ENCODE measurements at regions not wholly inside any gene's neighbourhood (a gene's known extent, or its start where the extent isn't known, plus 50 kb on each side); places are given as distances from the start of the nearest gene placed in this dataset.

DNA sequence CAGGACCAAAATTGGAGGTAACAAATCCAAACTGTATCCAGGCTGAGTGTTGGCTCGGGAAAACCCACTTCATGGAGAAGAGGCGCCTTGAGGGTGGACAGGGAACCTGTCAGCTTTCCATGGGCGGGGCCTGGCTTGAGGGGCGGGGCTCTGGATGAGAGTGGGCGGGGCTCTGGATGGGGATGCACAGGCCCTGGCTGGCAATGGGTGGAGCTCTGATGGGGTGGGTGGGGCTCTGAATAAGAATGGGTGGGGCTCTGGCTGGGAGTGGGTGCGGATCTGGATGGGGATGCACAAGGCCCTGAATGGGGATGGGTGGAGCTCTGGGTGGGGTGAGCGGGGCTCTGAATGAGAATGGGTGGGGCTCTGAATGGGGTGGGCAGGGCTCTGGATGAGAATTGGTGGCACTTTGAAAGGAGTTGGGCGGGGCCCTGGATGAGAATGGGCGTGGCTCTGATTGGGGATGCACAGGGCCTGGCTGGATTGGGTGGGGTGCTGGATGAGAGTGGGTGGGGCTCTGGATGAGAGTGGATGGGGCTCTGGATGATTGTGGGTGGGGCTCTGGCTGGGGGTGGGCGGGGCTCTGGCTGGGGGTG lies 96.6 kb upstream of the NPTX2 start:
- peaks cover 0 to 36% (median 0%) of the 10 kb centered on the region in 4 donors for H3K9me3 ChIP-seq
- no peak overlapping the region for H3K27ac ChIP-seq
- H3K27me3 ChIP-seq: no peaks in the 10 kb centered on the region
- no peaks in the 10 kb centered on the region for H3K4me1 ChIP-seq
- H3K4me3 ChIP-seq: no peak overlapping the region
- TF ChIP-seq POLR2A (IDR thresholded peaks at IDR 0.05): no peak
- no peak for TF ChIP-seq EP300 (IDR thresholded peaks at IDR 0.05)
- TF ChIP-seq, protein P1, sequence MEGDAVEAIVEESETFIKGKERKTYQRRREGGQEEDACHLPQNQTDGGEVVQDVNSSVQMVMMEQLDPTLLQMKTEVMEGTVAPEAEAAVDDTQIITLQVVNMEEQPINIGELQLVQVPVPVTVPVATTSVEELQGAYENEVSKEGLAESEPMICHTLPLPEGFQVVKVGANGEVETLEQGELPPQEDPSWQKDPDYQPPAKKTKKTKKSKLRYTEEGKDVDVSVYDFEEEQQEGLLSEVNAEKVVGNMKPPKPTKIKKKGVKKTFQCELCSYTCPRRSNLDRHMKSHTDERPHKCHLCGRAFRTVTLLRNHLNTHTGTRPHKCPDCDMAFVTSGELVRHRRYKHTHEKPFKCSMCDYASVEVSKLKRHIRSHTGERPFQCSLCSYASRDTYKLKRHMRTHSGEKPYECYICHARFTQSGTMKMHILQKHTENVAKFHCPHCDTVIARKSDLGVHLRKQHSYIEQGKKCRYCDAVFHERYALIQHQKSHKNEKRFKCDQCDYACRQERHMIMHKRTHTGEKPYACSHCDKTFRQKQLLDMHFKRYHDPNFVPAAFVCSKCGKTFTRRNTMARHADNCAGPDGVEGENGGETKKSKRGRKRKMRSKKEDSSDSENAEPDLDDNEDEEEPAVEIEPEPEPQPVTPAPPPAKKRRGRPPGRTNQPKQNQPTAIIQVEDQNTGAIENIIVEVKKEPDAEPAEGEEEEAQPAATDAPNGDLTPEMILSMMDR (IDR thresholded peaks at IDR 0.05): no peak
- DNase-seq (ENCODE audit: low spot score in 2 of 2): no peak
- WGBS, 2 donors: 86 to 90% methylated on average over 10 of the region's 10 CpGs
- H3K36me3 ChIP-seq: no peaks in the 10 kb centered on the region

GRCh38 chr7:98518159-98518947 lies 98.7 kb upstream of the NPTX2 start:
- 82 to 84% methylated on average over 25 of the region's 25 CpGs for WGBS, 2 donors
- Histone ChIP-seq H3K4me1 (no peaks in the 10 kb centered on the region), H3K27me3 (no peaks in the 10 kb centered on the region), H3K36me3 (no peaks in the 10 kb centered on the region), H3K27ac (no peak overlapping the region), H3K9me3 (peaks cover 0 to 37% (median 0%) of the 10 kb centered on the region in 4 donors), H3K4me3 (no peak overlapping the region)
- TF ChIP-seq, protein P1 (IDR thresholded peaks at IDR 0.05): no peak
- TF ChIP-seq EP300 (IDR thresholded peaks at IDR 0.05) (no peak), POLR2A (IDR thresholded peaks at IDR 0.05) (no peak)
- no peak for DNase-seq (ENCODE audit: low spot score in 2 of 2)

DNA sequence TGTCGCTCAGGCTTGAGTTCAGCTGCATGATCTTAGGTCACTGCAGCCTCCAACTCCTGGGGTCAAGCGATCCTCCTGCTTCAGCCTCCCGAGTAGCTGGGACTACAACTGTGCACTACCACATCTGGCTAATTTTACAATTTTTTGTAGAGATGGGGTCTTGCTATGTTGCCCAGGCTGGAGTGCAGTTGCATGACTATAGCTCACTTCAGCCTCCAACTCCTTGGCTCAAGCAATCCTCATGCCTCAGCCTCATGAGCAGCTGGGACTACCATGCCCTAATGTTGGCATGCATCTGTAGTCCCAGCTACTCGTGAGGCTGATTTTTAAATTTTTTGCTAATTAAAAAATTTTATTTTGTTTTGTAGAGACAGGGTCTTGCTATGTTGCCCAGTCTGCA lies 101.9 kb upstream of the NPTX2 start:
- Histone ChIP-seq H3K27ac (no peak overlapping the region), H3K9me3 (peaks cover 0 to 12% (median 0%) of the 10 kb centered on the region in 4 donors), H3K4me3 (no peak overlapping the region), H3K27me3 (no peaks in the 10 kb centered on the region), H3K36me3 (no peaks in the 10 kb centered on the region), H3K4me1 (no peaks in the 10 kb centered on the region)
- TF ChIP-seq POLR2A (IDR thresholded peaks at IDR 0.05): no peak
- no peak for TF ChIP-seq EP300 (IDR thresholded peaks at IDR 0.05)
- TF ChIP-seq, protein P1 (IDR thresholded peaks at IDR 0.05): no peak
- DNase-seq (ENCODE audit: low spot score in 2 of 2): no peak
- WGBS, 2 donors: 85 to 92% methylated on average over 4 of the region's 4 CpGs

DNA sequence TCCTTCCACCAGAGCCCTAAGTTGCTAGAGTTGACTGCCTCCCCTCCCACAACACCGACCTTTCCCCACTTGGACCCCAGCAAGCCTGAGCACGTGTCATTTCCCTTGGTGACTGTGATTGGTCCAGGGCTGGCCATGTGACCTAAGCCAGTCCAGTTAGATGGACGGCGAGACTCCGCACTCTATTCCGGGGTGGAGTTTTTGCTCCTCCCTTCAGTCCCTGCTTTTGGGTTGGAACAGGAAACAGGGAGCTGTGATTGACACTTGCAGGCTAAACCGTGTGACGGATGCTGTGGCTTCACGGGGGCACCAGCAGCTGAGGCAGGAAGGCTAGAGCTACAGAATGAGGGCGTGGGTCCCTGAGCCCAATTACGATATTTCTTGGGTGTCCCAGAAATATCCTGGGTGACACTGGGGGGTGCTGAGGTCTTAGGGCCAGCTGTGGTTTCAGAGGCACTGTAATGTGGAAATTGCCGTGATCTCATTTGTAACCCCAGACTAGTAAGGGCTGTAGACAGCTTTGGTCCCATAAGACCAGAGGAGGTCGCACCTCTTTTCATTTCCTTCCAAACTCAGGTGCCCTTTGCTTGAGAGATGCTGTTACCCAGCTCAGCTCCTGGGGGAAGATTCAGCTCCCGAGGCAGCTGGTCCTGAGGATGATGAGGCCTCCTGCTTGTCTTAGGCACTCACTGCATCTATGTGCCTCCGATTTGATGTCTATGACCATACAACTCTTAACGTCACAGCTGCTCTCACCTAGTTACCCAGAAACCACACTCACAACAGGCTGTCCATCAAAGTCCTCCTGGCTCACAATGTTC lies 102.7 kb upstream of the NPTX2 start:
- no peaks in the 10 kb centered on the region for H3K4me1 ChIP-seq
- no peak overlapping the region for H3K27ac ChIP-seq
- H3K36me3 ChIP-seq: no peaks in the 10 kb centered on the region
- H3K9me3 ChIP-seq: peaks cover 0 to 12% (median 0%) of the 10 kb centered on the region in 4 donors
- H3K27me3 ChIP-seq: no peaks in the 10 kb centered on the region
- 74 to 81% methylated on average over 16 of the region's 16 CpGs for WGBS, 2 donors
- TF ChIP-seq POLR2A (IDR thresholded peaks at IDR 0.05) (no peak), EP300 (IDR thresholded peaks at IDR 0.05) (no peak)
- TF ChIP-seq, protein P1 (IDR thresholded peaks at IDR 0.05): no peak
- no peak for DNase-seq (ENCODE audit: low spot score in 2 of 2)
- no peak overlapping the region for H3K4me3 ChIP-seq

Data from tibial nerve (tissue), 4 donors.